NAMALWA (cell line): ENCODE measurements at regions not wholly inside any gene's neighbourhood (a gene's known extent, or its start where the extent isn't known, plus 50 kb on each side); places are given as distances from the start of the nearest gene placed in this dataset.
"Not testable (repeated sequence)": the region's sequence is repeated elsewhere in the genome, so short reads cannot be mapped to it uniquely, and the experiment has no call there.

Experiments
- DNase-seq: peaks from one replicate; pipeline ENCODE4 v3.0.0-alpha.2; 2015; ENCODE audit warnings: low spot score

- no peak for DNase-seq
Measured at GRCh38 chr6:67210450-67210849, 1424.6 kb upstream of the ADGRB3 start.

GRCh38 chr6:67201563-67201962, 1433.5 kb upstream of the ADGRB3 start:
- DNase-seq, result no peak

- DNase-seq, result no peak
Measured at GRCh38 chr6:67200626-67201403, 1434.3 kb upstream of the ADGRB3 start.

GRCh38 chr6:67199425-67199824, 1435.7 kb upstream of the ADGRB3 start:
- DNase-seq, result no peak

- DNase-seq, result no peak
Measured at GRCh38 chr6:67190733-67191132, 1444.3 kb upstream of the ADGRB3 start.

- DNase-seq, result no peak
Measured at GRCh38 chr6:67184405-67184804, 1450.7 kb upstream of the ADGRB3 start.

GRCh38 chr6:67175101-67175500, 1460.0 kb upstream of the ADGRB3 start:
- no peak for DNase-seq

GRCh38 chr6:67165606-67166005, 1458.6 kb upstream of the EYS start:
- no peak for DNase-seq

- no peak for DNase-seq
Measured at GRCh38 chr6:67160820-67161219, 1453.8 kb upstream of the EYS start.

GRCh38 chr6:67141005-67141404, 1434.0 kb upstream of the EYS start:
- no peak for DNase-seq

GRCh38 chr6:67133973-67134372, 1426.9 kb upstream of the EYS start:
- no peak for DNase-seq

GRCh38 chr6:67131827-67132226, 1424.8 kb upstream of the EYS start:
- no peak for DNase-seq

- DNase-seq, result no peak
Measured at GRCh38 chr6:67129780-67130179, 1422.8 kb upstream of the EYS start.

GRCh38 chr6:67127041-67127440, 1420.0 kb upstream of the EYS start:
- DNase-seq, result no peak

- no peak for DNase-seq
Measured at GRCh38 chr6:67121115-67121514, 1414.1 kb upstream of the EYS start.

- no peak for DNase-seq
Measured at GRCh38 chr6:67112120-67112519, 1405.1 kb upstream of the EYS start.

GRCh38 chr6:67102743-67103142, 1395.7 kb upstream of the EYS start:
- no peak for DNase-seq

GRCh38 chr6:67095618-67096226, 1388.7 kb upstream of the EYS start:
- not testable (repeated sequence) for DNase-seq

- DNase-seq, result no peak
Measured at GRCh38 chr6:67094431-67094946, 1387.5 kb upstream of the EYS start.

GRCh38 chr6:67073938-67074337, 1366.9 kb upstream of the EYS start:
- no peak for DNase-seq

- DNase-seq, result no peak
Measured at GRCh38 chr6:67068781-67069180, 1361.8 kb upstream of the EYS start.

- no peak for DNase-seq
Measured at GRCh38 chr6:67064323-67064722, 1357.3 kb upstream of the EYS start.

- no peak for DNase-seq
Measured at GRCh38 chr6:67047996-67048395, 1341.0 kb upstream of the EYS start.

GRCh38 chr6:67045076-67045475, 1338.0 kb upstream of the EYS start:
- no peak for DNase-seq
